Lower leg skin (tissue), 4 donors: ENCODE measurements at regions not wholly inside any gene's neighbourhood (a gene's known extent, or its start where the extent isn't known, plus 50 kb on each side); places are given as distances from the start of the nearest gene placed in this dataset.
"Not testable (repeated sequence)": the region's sequence is repeated elsewhere in the genome, so short reads cannot be mapped to it uniquely, and the experiment has no call there.

ENCODE experiments used
- DNase-seq, 2 donors: peaks; one replicate each; pipeline ENCODE4 v3.0.0-alpha.2; 2019; ENCODE audit warnings: low spot score in 2 of 2
- H3K4me3 ChIP-seq: fragments of 200-600 bp; sonication (generic); 2 replicates; pipeline ENCODE4 v1.5.1; 2017; ENCODE audit warnings: mild to moderate bottlenecking, low read depth; ENCODE audit not compliant: poor library complexity, severe bottlenecking
- CTCF ChIP-seq, 3 donors: fragments of 450-650 bp; IDR thresholded peaks; one replicate each; pipeline ENCODE4 v1.5.1; 2016; ENCODE audit warnings: antibody characterized with exemption in 3 of 3, mild to moderate bottlenecking in 3 of 3, moderate library complexity in 2 of 3
- POLR2A ChIP-seq, 2 donors: fragments of 450-650 bp; IDR thresholded peaks; one replicate each; pipeline ENCODE4 v1.6.1; 2016 to 2017; ENCODE audit warnings: antibody characterized with exemption in 2 of 2, mild to moderate bottlenecking in 1 of 2, moderate library complexity in 1 of 2
- WGBS, 2 donors: methylation state at CpG; one replicate each; pipeline ENCODE4 v1.1.5; 2018; 5-methylcytosine and 5-hydroxymethylcytosine counted together
- intact Hi-C: fragments of 100-400 bp; cut with DNase I; formaldehyde crosslinking; loops from one replicate; pipeline ENCODE4 v1.15.0; 2023; ENCODE audit warnings: low total_unique reads

- no peak for DNase-seq
- 67 to 69% methylated on average over 9 of the region's 9 CpGs for WGBS, 2 donors
- H3K4me3 ChIP-seq = no peak overlapping the region
- intact Hi-C loops = no loop called here
- no peak for TF ChIP-seq POLR2A (IDR thresholded peaks at IDR 0.05)
- no peak for TF ChIP-seq CTCF (IDR thresholded peaks at IDR 0.05)
These were observed 83.8 kb upstream of the FREM1 start for GRCh38 chr9:14993901-14994554.

- TF ChIP-seq POLR2A (IDR thresholded peaks at IDR 0.05) (no peak), CTCF (IDR thresholded peaks at IDR 0.05) (no peak)
- DNase-seq = peak; percentile 66 to 95
- intact Hi-C loops = no loop called here
- H3K4me3 ChIP-seq = peak overlapping the region; percentile 44
- WGBS, 2 donors = 4 to 6% methylated on average over 40 to 49 of the region's 49 CpGs
These were observed 83.0 kb upstream of the FREM1 start for GRCh38 chr9:14993061-14993800.

GRCh38 chr9:14992516-14992915 is 82.3 kb upstream of the FREM1 start:
- no peak overlapping the region for H3K4me3 ChIP-seq
- no peak for DNase-seq
- WGBS, 2 donors = 70 to 73% methylated on average over 5 of the region's 5 CpGs
- TF ChIP-seq POLR2A (IDR thresholded peaks at IDR 0.05) (no peak), CTCF (IDR thresholded peaks at IDR 0.05) (no peak)
- intact Hi-C loops = no loop called here

- intact Hi-C loops = no loop called here
- H3K4me3 ChIP-seq = no peak overlapping the region
- no peak for DNase-seq
These were observed 81.9 kb upstream of the FREM1 start for GRCh38 chr9:14992081-14992480.

GRCh38 chr9:14990647-14991046 is 80.4 kb upstream of the FREM1 start:
- DNase-seq, H3K4me3 ChIP-seq, intact Hi-C loops: not testable (repeated sequence)
- WGBS, 2 donors = 86 to 92% methylated on average over 6 of the region's 6 CpGs

More at GRCh38 chr9:14992081-14992480, 81.9 kb upstream of the FREM1 start:
- 72 to 74% methylated on average over 9 of the region's 9 CpGs for WGBS, 2 donors
- TF ChIP-seq POLR2A (IDR thresholded peaks at IDR 0.05) (no peak), CTCF (IDR thresholded peaks at IDR 0.05) (no peak)

GRCh38 chr9:14989811-14990210 is 79.6 kb upstream of the FREM1 start:
- intact Hi-C loops = no loop called here
- no peak overlapping the region for H3K4me3 ChIP-seq
- no peak for DNase-seq
- TF ChIP-seq POLR2A (IDR thresholded peaks at IDR 0.05) (no peak), CTCF (IDR thresholded peaks at IDR 0.05) (no peak)
- 87 to 92% methylated on average over 5 of the region's 5 CpGs for WGBS, 2 donors

GRCh38 chr9:14989336-14989735 is 79.1 kb upstream of the FREM1 start:
- DNase-seq, H3K4me3 ChIP-seq, intact Hi-C loops: not testable (repeated sequence)
- WGBS, 2 donors = 89 to 95% methylated on average over 7 of the region's 7 CpGs
